Heart right ventricle (tissue), 16 donors: ENCODE measurements at regions not wholly inside any gene's neighbourhood (a gene's known extent, or its start where the extent isn't known, plus 50 kb on each side); places are given as distances from the start of the nearest gene placed in this dataset.

Experiments used
- ATAC-seq, 8 donors: fragments of 200-7000 bp; cut with Tn5 transposase; one replicate each; pipeline ENCODE4 v1.9.1; 2020; ENCODE audit warnings: mild to moderate bottlenecking in 8 of 8, moderate library complexity in 8 of 8, moderate number of reproducible peaks in 1 of 8
- DNase-seq, 2 donors: peaks; one replicate each; pipeline ENCODE4 v3.0.0-alpha.2; 2020
- H3K27ac ChIP-seq, 10 donors: fragments of 200-600 bp; sonication (generic) in 2 of 10; one replicate each; pipeline versions ENCODE4 v1.5.0 to v1.8.0; 2020 to 2022; ENCODE audit warnings: mild to moderate bottlenecking in 3 of 10
- H3K27me3 ChIP-seq, 7 donors: fragments of 200-600 bp; one replicate each; pipeline ENCODE4 v1.8.0; 2021 to 2022; ENCODE audit warnings: mild to moderate bottlenecking in 2 of 7
- H3K36me3 ChIP-seq, 9 donors: fragments of 200-600 bp; sonication (generic) in 1 of 9; one replicate each; pipeline versions ENCODE4 v1.5.0 to v1.8.0; 2020 to 2022; ENCODE audit warnings: mild to moderate bottlenecking in 2 of 9
- H3K4me1 ChIP-seq, 9 donors: fragments of 200-600 bp; sonication (generic) in 1 of 9; one replicate each; pipeline versions ENCODE4 v1.5.0 to v1.8.0; 2020 to 2022; ENCODE audit warnings: mild to moderate bottlenecking in 4 of 9
- H3K4me3 ChIP-seq, 10 donors: fragments of 200-600 bp; sonication (generic) in 2 of 10; one replicate each; pipeline versions ENCODE4 v1.5.0 to v1.8.0; 2020 to 2022; ENCODE audit warnings: mild to moderate bottlenecking in 7 of 10, moderate library complexity in 2 of 10
- H3K9me3 ChIP-seq, 11 donors: fragments of 200-600 bp in 10 of 11; sonication (generic) in 2 of 11; one replicate each; pipeline versions ENCODE4 v1.5.0 to v1.8.0; 2013 to 2022; ENCODE audit warnings: mild to moderate bottlenecking in 2 of 11, control low read depth in 1 of 11, moderate library complexity in 1 of 11
- CTCF ChIP-seq, 9 donors: fragments of 200-600 bp; sonication (generic) in 2 of 9; IDR thresholded peaks; one replicate each; pipeline versions ENCODE4 v1.5.0 to v1.8.0; 2021 to 2022; ENCODE audit warnings: antibody characterized with exemption in 9 of 9, mild to moderate bottlenecking in 5 of 9, moderate library complexity in 1 of 9
- WGBS, 2 donors: extraction: QIAGEN DNeasy Blood & Tissue Kit; methylation state at CpG; one replicate each; pipeline ENCODE4 v1.1.7; 2013; ENCODE audit warnings: inconsistent platforms in 1 of 2; 5-methylcytosine and 5-hydroxymethylcytosine counted together
- intact Hi-C, 10 donors: fragments of 100-400 bp; cut with DNase I; formaldehyde crosslinking; loops; one replicate each; pipeline versions ENCODE4 v1.11.1 to v1.14.2; 2022
- donor health status: Arrhythmogenic right ventricular cardiomyopathy.
- donor health status: ischemic (EF 13 %, LVEDD 7.1; RV severe dilation, severe dysfunction).
- donor health status: healthy with polysubstance abuse.
- donor health status: DM: no; HTN: yes; CAD: no.
- donor health status: DM: no; HTN: no; CAD: no.
- donor health status: ischemic (EF 25% LVEDD 6.9; RV normal size, moderate dysfunction).
- donor health status: ischemic (EF 25% LVEDD 5.7; RV mildly dilated, moderate dysfunction).
- donor health status: healthy.
- donor health status: DM: yes; HTN: yes; CAD: no.
- donor health status: Ischemic cardiomyopathy.
- donor health status: ischemic (EF 35%, LVEDD 5.7; RV mildly dilated, moderate dysfunction).
- donor health status: nonischemic (EF 11% LVEDD 7.7; RV severe dilation, severe dysfunction).
- donor health status: DM: yes; HTN: yes; CAD: no.
- donor health status: PGD.
- donor health status: ischemic (EF 29% LVEDD 5.4; RV normal size, mild dysfunction).
- donor health status: nonischemic (EF 23%, LVEDD 6.1; RV moderate dilation, normal function).

- Histone ChIP-seq H3K36me3 (no peaks in the 10 kb centered on the region), H3K9me3 (no peaks in the 10 kb centered on the region), H3K4me3 (no peak overlapping the region), H3K27ac (no peak overlapping the region), H3K4me1 (peaks cover 0 to 47% (median 20%) of the 10 kb centered on the region in 9 donors), H3K27me3 (peaks cover 0 to 6% (median 0%) of the 10 kb centered on the region in 7 donors)
- no peak for ATAC-seq
- intact Hi-C loops, result no loop called here
- WGBS, 2 donors, result 72 to 77% methylated on average over 8 of the region's 8 CpGs
- DNase-seq, result no peak
- TF ChIP-seq CTCF (IDR thresholded peaks at IDR 0.05), result no peak
Measured at GRCh38 chr11:70002433-70002832, 75.7 kb upstream of the ANO1 start.

- Histone ChIP-seq H3K9me3 (peaks cover 0 to 3% (median 0%) of the 10 kb centered on the region in 11 donors), H3K4me1 (peaks cover 0 to 35% (median 17%) of the 10 kb centered on the region in 9 donors), H3K4me3 (no peak overlapping the region), H3K36me3 (no peaks in the 10 kb centered on the region), H3K27me3 (no peaks in the 10 kb centered on the region), H3K27ac (peak overlapping the region in 5 of 10 donors; percentile 29 to 57 (median 45))
- peak in 5 of 8 donors; percentile 29 to 81 (median 70) for ATAC-seq
- TF ChIP-seq CTCF (IDR thresholded peaks at IDR 0.05), result no peak
- intact Hi-C loops, result no loop called here
- WGBS, 2 donors, result 27 to 36% methylated on average over 6 of the region's 6 CpGs
- DNase-seq, result no peak
Measured at GRCh38 chr11:70005107-70005818, 72.9 kb upstream of the ANO1 start.

GRCh38 chr11:70007796-70008195 lies 70.3 kb upstream of the ANO1 start:
- 71 to 92% methylated on average over 3 of the region's 3 CpGs for WGBS, 2 donors
- no peak for ATAC-seq
- no peak for DNase-seq
- no peak overlapping the region for H3K4me3 ChIP-seq
- H3K9me3 ChIP-seq, result peaks cover 0 to 3% (median 0%) of the 10 kb centered on the region in 11 donors
- TF ChIP-seq CTCF (IDR thresholded peaks at IDR 0.05), result no peak
- H3K4me1 ChIP-seq, result peaks cover 0 to 24% (median 13%) of the 10 kb centered on the region in 9 donors
- peaks cover 0 to 4% (median 0%) of the 10 kb centered on the region in 7 donors for H3K27me3 ChIP-seq
- H3K36me3 ChIP-seq, result no peaks in the 10 kb centered on the region
- H3K27ac ChIP-seq, result no peak overlapping the region
- intact Hi-C loops, result no loop called here

- WGBS, 2 donors, result 73 to 94% methylated on average over 1 of the region's 1 CpG
- Histone ChIP-seq H3K27me3 (peaks cover 0 to 4% (median 0%) of the 10 kb centered on the region in 7 donors), H3K9me3 (peaks cover 0 to 3% (median 0%) of the 10 kb centered on the region in 11 donors), H3K36me3 (no peaks in the 10 kb centered on the region), H3K4me1 (peaks cover 0 to 7% (median 5%) of the 10 kb centered on the region in 9 donors), H3K27ac (no peak overlapping the region), H3K4me3 (no peak overlapping the region)
- no peak for TF ChIP-seq CTCF (IDR thresholded peaks at IDR 0.05)
- no peak for ATAC-seq
- no peak for DNase-seq
- intact Hi-C loops, result no loop called here
Measured at GRCh38 chr11:70010774-70011173, 67.3 kb upstream of the ANO1 start.
